ENCODE measurements at regions not wholly inside any gene's neighbourhood (a gene's known extent, or its start where the extent isn't known, plus 50 kb on each side); places are given as distances from the start of the nearest gene placed in this dataset.
"Not testable (repeated sequence)": the region's sequence is repeated elsewhere in the genome, so short reads cannot be mapped to it uniquely, and the experiment has no call there.

- not testable (repeated sequence) for TF ChIP-seq CTCF (IDR thresholded peaks at IDR 0.05; ENCODE audit: poor library complexity); EZH2phosphoT487 (IDR thresholded peaks at IDR 0.05; ENCODE audit: low read depth, severe bottlenecking, unreplicated experiment); EZH2 (IDR thresholded peaks at IDR 0.05; ENCODE audit: borderline replicate concordance)
Measured at GRCh38 chr9:42358626-42359247, 175.3 kb downstream of the SPATA31A6 start.

Measured in hepatocyte (in vitro differentiated cells).